Activated CD8-positive, alpha-beta T cell treated with anti-CD3 and anti-CD28 coated beads for 36 hours (primary cell): ENCODE measurements at regions not wholly inside any gene's neighbourhood (a gene's known extent, or its start where the extent isn't known, plus 50 kb on each side); places are given as distances from the start of the nearest gene placed in this dataset.

Experiments used
- ATAC-seq: fragments of 200-7000 bp; cut with Tn5 transposase; one replicate; pipeline ENCODE4 v1.10.0; 2021; ENCODE audit warnings: mild to moderate bottlenecking, moderate library complexity
- CTCF ChIA-PET: fragments of 350-600 bp; sonication (Branson Sonifier 250); formaldehyde crosslinking; loops from one replicate; lab custom pipeline; 2021; ENCODE audit warnings: antibody characterized with exemption; lab: Charles Lee
- POLR2A ChIA-PET: fragments of 350-600 bp; sonication (Branson Sonifier 250); formaldehyde crosslinking; loops from one replicate; lab custom pipeline; 2021; ENCODE audit warnings: antibody characterized with exemption; lab: Charles Lee
- DNase-seq: peaks from one replicate; pipeline ENCODE4 v3.0.0-alpha.2; 2020
- H3K27ac Mint-ChIP-seq: one replicate; pipeline ENCODE4 v1.8.0; 2021; ENCODE audit warnings: mild to moderate bottlenecking, mixed read lengths
- H3K27me3 Mint-ChIP-seq: one replicate; pipeline ENCODE4 v1.8.0; 2021; ENCODE audit warnings: mixed read lengths
- H3K36me3 Mint-ChIP-seq: one replicate; pipeline ENCODE4 v1.8.0; 2021; ENCODE audit warnings: low read depth, mixed read lengths
- H3K4me1 Mint-ChIP-seq: one replicate; pipeline ENCODE4 v1.8.0; 2021; ENCODE audit warnings: low read depth, mixed read lengths
- H3K4me3 Mint-ChIP-seq: one replicate; pipeline ENCODE4 v1.8.0; 2021; ENCODE audit warnings: mild to moderate bottlenecking, moderate library complexity, mixed read lengths
- H3K9me3 Mint-ChIP-seq: one replicate; pipeline ENCODE4 v1.8.0; 2021; ENCODE audit warnings: mixed read lengths
- CTCF ChIP-seq: fragments of 200-600 bp; IDR thresholded peaks from one replicate; pipeline ENCODE4 v1.8.0; 2022; ENCODE audit warnings: antibody characterized with exemption, mild to moderate bottlenecking
- intact Hi-C: fragments of 100-400 bp; cut with micrococcal nuclease; formaldehyde crosslinking; loops from one replicate; pipeline ENCODE4 v1.10.0; 2022

- ChIA-PET POLR2A (interaction anchor here (1.1 kb wide), 1 partner anchor 34 kb away, joined by 3 read pairs; no protein-coding TSS in a partner anchor), CTCF (no interaction called here)
- Mint-ChIP-seq H3K4me3 (no peak overlapping the region), H3K27me3 (peaks cover 5% of the 10 kb centered on the region), H3K27ac (no peak overlapping the region), H3K36me3 (no peaks in the 10 kb centered on the region), H3K4me1 (no peaks in the 10 kb centered on the region), H3K9me3 (no peaks in the 10 kb centered on the region)
- ATAC-seq (no peak), DNase-seq (no peak)
- intact Hi-C loops: no loop called here
- no peak for TF ChIP-seq CTCF
Measured at GRCh38 chr2:6627316-6627715, 238.4 kb downstream of the CMPK2 start.

GRCh38 chr2:6630209-6630608 lies 235.5 kb downstream of the CMPK2 start:
- Mint-ChIP-seq H3K36me3 (no peaks in the 10 kb centered on the region), H3K4me3 (no peak overlapping the region), H3K27me3 (peaks cover 5% of the 10 kb centered on the region), H3K27ac (no peak overlapping the region), H3K9me3 (no peaks in the 10 kb centered on the region), H3K4me1 (no peaks in the 10 kb centered on the region)
- no peak for TF ChIP-seq CTCF
- no peak for DNase-seq
- intact Hi-C loops: no loop called here
- POLR2A ChIA-PET: no interaction called here
- no peak for ATAC-seq
- CTCF ChIA-PET: no interaction called here

GRCh38 chr2:6635296-6635695 lies 230.4 kb downstream of the CMPK2 start:
- CTCF ChIA-PET: interaction anchor here (1.4 kb wide), 1 partner anchor 137 kb away, joined by 3 read pairs; no protein-coding TSS in a partner anchor
- Mint-ChIP-seq H3K36me3 (no peaks in the 10 kb centered on the region), H3K4me1 (no peaks in the 10 kb centered on the region), H3K27ac (no peak overlapping the region), H3K27me3 (peaks cover 12% of the 10 kb centered on the region), H3K4me3 (no peak overlapping the region), H3K9me3 (no peaks in the 10 kb centered on the region)
- no peak for ATAC-seq
- TF ChIP-seq CTCF: no peak
- DNase-seq: no peak
- POLR2A ChIA-PET: no interaction called here
- intact Hi-C loops: no loop called here

- DNase-seq (no peak), ATAC-seq (no peak)
- no peak overlapping the region for H3K27ac Mint-ChIP-seq
- no peak for TF ChIP-seq CTCF
- CTCF ChIA-PET: no interaction called here
- H3K36me3 Mint-ChIP-seq: no peaks in the 10 kb centered on the region
- POLR2A ChIA-PET: no interaction called here
- H3K27me3 Mint-ChIP-seq: peaks cover 12% of the 10 kb centered on the region
- H3K9me3 Mint-ChIP-seq: no peaks in the 10 kb centered on the region
- H3K4me3 Mint-ChIP-seq: no peak overlapping the region
- intact Hi-C loops: no loop called here
- no peaks in the 10 kb centered on the region for H3K4me1 Mint-ChIP-seq
Measured at GRCh38 chr2:6637330-6637729, 228.4 kb downstream of the CMPK2 start.

GRCh38 chr2:6639929-6640620 lies 225.6 kb downstream of the CMPK2 start:
- Mint-ChIP-seq H3K36me3 (no peaks in the 10 kb centered on the region), H3K27ac (no peak overlapping the region), H3K4me1 (no peaks in the 10 kb centered on the region), H3K4me3 (no peak overlapping the region), H3K9me3 (no peaks in the 10 kb centered on the region), H3K27me3 (peaks cover 14% of the 10 kb centered on the region)
- ATAC-seq: no peak
- no peak for DNase-seq
- ChIA-PET POLR2A (no interaction called here), CTCF (no interaction called here)
- intact Hi-C loops: no loop called here
- no peak for TF ChIP-seq CTCF
